GM12878 (cell line): ENCODE measurements at regions not wholly inside any gene's neighbourhood (a gene's known extent, or its start where the extent isn't known, plus 50 kb on each side); places are given as distances from the start of the nearest gene placed in this dataset.

Experiments
- ATAC-seq: fragments of 200-7000 bp; cut with Tn5 transposase; 3 replicates; pipeline ENCODE4 v1.9.1; 2020; ENCODE audit warnings: mild to moderate bottlenecking, moderate library complexity
- BruUV-seq: library from RNA; stranded (reverse); fragments of 400-500 nt; replicated peaks from 2 replicates; lab custom pipeline; 2021; lab: Mats Ljungman, UMichigan
- CTCF ChIA-PET: fragments of 300-600 bp; sonication (Branson Sonifier 250); formaldehyde crosslinking; extraction: SDS; loops from one replicate; lab custom pipeline; 2021; ENCODE audit warnings: inconsistent platforms; lab: Yijun Ruan, JAX
- POLR2A ChIA-PET: fragments of 350-600 bp; formaldehyde crosslinking; extraction: SDS; loops from one replicate; lab custom pipeline; 2021; ENCODE audit warnings: inconsistent platforms; lab: Charles Lee
- RAD21 ChIA-PET: fragments of 300-600 bp; sonication (Branson Sonifier 250); formaldehyde crosslinking; loops from one replicate; lab custom pipeline; 2023; ENCODE audit warnings: antibody characterized with exemption; ENCODE audit not compliant: unreplicated experiment; lab: Charles Lee
- SMC1A ChIA-PET: fragments of 300-600 bp; sonication (Branson Sonifier 250); formaldehyde crosslinking; loops from one replicate; lab custom pipeline; 2023; ENCODE audit not compliant: unreplicated experiment, uncharacterized antibody; lab: Charles Lee
- DNase-seq: peaks from one replicate; pipeline ENCODE4 v3.0.0-alpha.2; 2011; ENCODE audit warnings: low read depth, low spot score
- FAIRE-seq: peaks from 3 replicates; lab custom pipeline; 2011; peaks lifted over from hg19 to GRCh38; lab: Jason Lieb, UNC
- H2AFZ ChIP-seq: 2 replicates; pipeline ENCODE4 v1.6.0; 2011; ENCODE audit warnings: low read depth, low read length, control low read depth; ENCODE audit not compliant: control insufficient read depth
- H3K27ac ChIP-seq: 2 replicates; pipeline ENCODE4 v1.5.1; 2011; ENCODE audit warnings: control low read depth; ENCODE audit not compliant: control insufficient read depth, insufficient read depth
- H3K27me3 ChIP-seq, 2 experiments: replicated peaks in 1 of 2; 2 replicates each; pipeline versions ENCODE4 v1.6.0 to v1.6.1; 2011; ENCODE audit warnings: low read length in 1 of 2; ENCODE audit not compliant: control insufficient read depth in 2 of 2, insufficient read depth in 2 of 2
- H3K36me3 ChIP-seq, 2 experiments: 2 replicates each; pipeline ENCODE4 v1.5.1; 2011; ENCODE audit warnings: low read length in 1 of 2; ENCODE audit not compliant: control insufficient read depth in 2 of 2, insufficient read depth in 2 of 2
- H3K4me1 ChIP-seq: 2 replicates; pipeline ENCODE4 v1.6.1; 2011; ENCODE audit warnings: mild to moderate bottlenecking, low read length, moderate library complexity, mixed read lengths; ENCODE audit not compliant: control insufficient read depth, insufficient read depth
- H3K4me2 ChIP-seq: 2 replicates; pipeline ENCODE4 v1.6.0; 2011; ENCODE audit warnings: control low read depth; ENCODE audit not compliant: control insufficient read depth, insufficient read depth
- H3K4me3 ChIP-seq: fragments of 200-600 bp; sonication (generic); 2 replicates; pipeline ENCODE4 v1.5.1; 2016
- H3K79me2 ChIP-seq: 2 replicates; pipeline ENCODE4 v1.6.0; 2011; ENCODE audit warnings: low read length; ENCODE audit not compliant: control insufficient read depth, insufficient read depth
- H3K9ac ChIP-seq: 2 replicates; pipeline ENCODE4 v1.8.0; 2011; ENCODE audit warnings: low read length, control low read depth, mixed read lengths; ENCODE audit not compliant: control insufficient read depth, insufficient read depth
- H3K9me3 ChIP-seq: replicated peaks from 3 replicates; pipeline ENCODE4 v1.5.1; 2011; ENCODE audit warnings: mild to moderate bottlenecking, low read length; ENCODE audit not compliant: control insufficient read depth, insufficient read depth
- H4K20me1 ChIP-seq: 2 replicates; pipeline ENCODE4 v1.6.0; 2011; ENCODE audit not compliant: control insufficient read depth, insufficient read depth
- ATF3 ChIP-seq: IDR thresholded peaks from 2 replicates; pipeline ENCODE4 v1.6.1; 2011; ENCODE audit warnings: low read depth, mild to moderate bottlenecking, low read length, moderate library complexity, borderline replicate concordance; ENCODE audit errors: extremely low read depth
- BCLAF1 ChIP-seq: fragments of 450-650 bp; IDR thresholded peaks from 2 replicates; pipeline ENCODE4 v1.6.1; 2017; ENCODE audit warnings: antibody characterized with exemption, mild to moderate bottlenecking, moderate library complexity
- CHD4 ChIP-seq: fragments of 200-600 bp; sonication (generic); IDR thresholded peaks from 2 replicates; pipeline ENCODE4 v1.6.1; 2016; ENCODE audit warnings: mild to moderate bottlenecking
- CREB1 ChIP-seq: IDR thresholded peaks from 2 replicates; pipeline ENCODE4 v1.6.1; 2012; ENCODE audit warnings: low read depth, mild to moderate bottlenecking, inconsistent platforms
- ELK1 ChIP-seq: IDR thresholded peaks from 2 replicates; pipeline ENCODE4 v1.6.1; 2012; ENCODE audit warnings: low read depth, low read length, improper control_type of control experiment
- EP300 ChIP-seq, 2 experiments: fragments of 150-350 bp in 1 of 2; IDR thresholded peaks; 2 replicates each; pipeline ENCODE4 v1.6.1; 2011 to 2012; ENCODE audit warnings: low read depth in 2 of 2, low read length in 2 of 2, borderline replicate concordance in 1 of 2, improper control_type of control experiment in 1 of 2, inconsistent platforms in 1 of 2; ENCODE audit not compliant: control insufficient read depth in 1 of 2
- JUNB ChIP-seq: IDR thresholded peaks from 2 replicates; pipeline ENCODE4 v1.6.1; 2016; ENCODE audit warnings: antibody characterized with exemption, mild to moderate bottlenecking
- MXI1 ChIP-seq: fragments of 150-350 bp; IDR thresholded peaks from 2 replicates; pipeline ENCODE4 v1.6.1; 2011; ENCODE audit warnings: low read depth, mild to moderate bottlenecking, inconsistent platforms, low read length, improper control_type of control experiment
- NKRF ChIP-seq: fragments of 450-650 bp; conservative IDR thresholded peaks from 2 replicates; pipeline ENCODE4 v1.6.1; 2017; ENCODE audit warnings: mild to moderate bottlenecking, moderate library complexity
- POLR2AphosphoS2 ChIP-seq: IDR thresholded peaks from 2 replicates; pipeline ENCODE4 v1.6.1; 2011; ENCODE audit warnings: low read depth, mild to moderate bottlenecking, low read length, improper control_type of control experiment, moderate library complexity
- RBBP5 ChIP-seq: fragments of 200-600 bp; sonication (generic); conservative IDR thresholded peaks from 2 replicates; pipeline ENCODE4 v1.6.1; 2016
- SMC3 ChIP-seq: IDR thresholded peaks from 2 replicates; pipeline ENCODE4 v1.6.1; 2011; ENCODE audit warnings: low read length, improper control_type of control experiment, borderline replicate concordance
- SP1 ChIP-seq: IDR thresholded peaks from one replicate; pipeline ENCODE4 v1.6.1; 2011; ENCODE audit warnings: low read depth, low read length
- SPI1 ChIP-seq: IDR thresholded peaks from 2 replicates; pipeline ENCODE4 v1.6.1; 2011; ENCODE audit warnings: low read depth, mild to moderate bottlenecking, low read length, moderate library complexity, borderline replicate concordance; ENCODE audit not compliant: insufficient read depth
- TBL1XR1 ChIP-seq: IDR thresholded peaks from 2 replicates; pipeline ENCODE4 v1.6.1; 2012; ENCODE audit warnings: low read depth, low read length, improper control_type of control experiment
- TCF12 ChIP-seq: IDR thresholded peaks from 2 replicates; pipeline ENCODE4 v1.6.1; 2011; ENCODE audit warnings: low read depth, mild to moderate bottlenecking, low read length
- ZNF622 ChIP-seq: fragments of 450-650 bp; IDR thresholded peaks from 2 replicates; pipeline ENCODE4 v1.6.1; 2017; ENCODE audit warnings: mild to moderate bottlenecking, inconsistent platforms
- WGBS: methylation state at CpG from one replicate; pipeline ENCODE4 v1.1.6; 2016; ENCODE audit warnings: low lambda C conversion rate; ENCODE audit not compliant: insufficient replicate concordance, insufficient coverage; ENCODE audit errors: missing lambda C conversion rate; 5-methylcytosine and 5-hydroxymethylcytosine counted together
- in situ Hi-C: fragments of 300-500 bp; cut with MboI; formaldehyde crosslinking; loops from 9 replicates; pipeline ENCODE4 v1.14.3; 2018; ENCODE audit warnings: mixed read lengths
- intact Hi-C: fragments of 100-400 bp; cut with micrococcal nuclease; formaldehyde crosslinking; loops from one replicate; pipeline ENCODE4 v1.14.2; 2022; ENCODE audit not compliant: unreplicated experiment

- H3K9ac ChIP-seq = no peak overlapping the region
- H4K20me1 ChIP-seq = no peaks in the 10 kb centered on the region
- BruUV-seq = no TSS peak
- H3K9me3 ChIP-seq = no peaks in the 10 kb centered on the region
- TF ChIP-seq SP1 (no peak), MXI1 (no peak), SMC3 (no peak), EP300 (IDR thresholded peaks at IDR 0.05; ENCODE audit: borderline replicate concordance in 1 of 2, control insufficient read depth in 1 of 2, low read depth in 2 of 2, low read length in 2 of 2) (no peak), ZNF622 (no peak), ELK1 (no peak), RBBP5 (no peak), SPI1 (no peak), POLR2AphosphoS2 (no peak), BCLAF1 (no peak), NKRF (no peak), ATF3 (no peak), CHD4 (no peak), TBL1XR1 (no peak), CREB1 (no peak), TCF12 (no peak), JUNB (no peak)
- ChIA-PET SMC1A (no interaction called here), RAD21 (no interaction called here), CTCF (interaction anchor here (20.9 kb wide), 1 partner anchor 29 kb away, joined by 205 read pairs; no protein-coding TSS in a partner anchor), POLR2A (no interaction called here)
- no peaks in the 10 kb centered on the region for H3K4me1 ChIP-seq
- H3K27ac ChIP-seq = no peak overlapping the region
- H2AFZ ChIP-seq = no peak overlapping the region
- FAIRE-seq (no peak), DNase-seq (no peak), ATAC-seq (0 out of 3 replicates have a peak, but pooled peaks have one; percentile 29)
- WGBS = 13% methylated on average over 5 of the region's 5 CpGs
- no peak overlapping the region for H3K4me3 ChIP-seq
- no peak overlapping the region for H3K4me2 ChIP-seq
- no peaks in the 10 kb centered on the region for H3K79me2 ChIP-seq
- intact Hi-C loops = no loop called here
- in situ Hi-C loops = no loop called here
- H3K27me3 ChIP-seq = peaks cover 0 to 4% of the 10 kb centered on the region in 2 experiments; a peak in 2 of 4 replicates
- H3K36me3 ChIP-seq = no peaks in the 10 kb centered on the region
Measured at GRCh38 chr7:142454862-142455261, 197.0 kb upstream of the PRSS58 start.
